GM12878 (cell line): ENCODE measurements at regions not wholly inside any gene's neighbourhood (a gene's known extent, or its start where the extent isn't known, plus 50 kb on each side); places are given as distances from the start of the nearest gene placed in this dataset.
"Not testable (repeated sequence)": the region's sequence is repeated elsewhere in the genome, so short reads cannot be mapped to it uniquely, and the experiment has no call there.

Experiments
- ATAC-seq: fragments of 200-7000 bp; cut with Tn5 transposase; 3 replicates; pipeline ENCODE4 v1.9.1; 2020; ENCODE audit warnings: mild to moderate bottlenecking, moderate library complexity
- BruUV-seq: library from RNA; stranded (reverse); fragments of 400-500 nt; replicated peaks from 2 replicates; lab custom pipeline; 2021; lab: Mats Ljungman, UMichigan
- CTCF ChIA-PET: fragments of 300-600 bp; sonication (Branson Sonifier 250); formaldehyde crosslinking; extraction: SDS; loops from one replicate; lab custom pipeline; 2021; ENCODE audit warnings: inconsistent platforms; lab: Yijun Ruan, JAX
- POLR2A ChIA-PET: fragments of 350-600 bp; formaldehyde crosslinking; extraction: SDS; loops from one replicate; lab custom pipeline; 2021; ENCODE audit warnings: inconsistent platforms; lab: Charles Lee
- RAD21 ChIA-PET: fragments of 300-600 bp; sonication (Branson Sonifier 250); formaldehyde crosslinking; loops from one replicate; lab custom pipeline; 2023; ENCODE audit warnings: antibody characterized with exemption; ENCODE audit not compliant: unreplicated experiment; lab: Charles Lee
- SMC1A ChIA-PET: fragments of 300-600 bp; sonication (Branson Sonifier 250); formaldehyde crosslinking; loops from one replicate; lab custom pipeline; 2023; ENCODE audit not compliant: unreplicated experiment, uncharacterized antibody; lab: Charles Lee
- DNase-seq: peaks from one replicate; pipeline ENCODE4 v3.0.0-alpha.2; 2011; ENCODE audit warnings: low read depth, low spot score
- FAIRE-seq: peaks from 3 replicates; lab custom pipeline; 2011; peaks lifted over from hg19 to GRCh38; lab: Jason Lieb, UNC
- H2AFZ ChIP-seq: 2 replicates; pipeline ENCODE4 v1.6.0; 2011; ENCODE audit warnings: low read depth, low read length, control low read depth; ENCODE audit not compliant: control insufficient read depth
- H3K27ac ChIP-seq: 2 replicates; pipeline ENCODE4 v1.5.1; 2011; ENCODE audit warnings: control low read depth; ENCODE audit not compliant: control insufficient read depth, insufficient read depth
- H3K27me3 ChIP-seq, 2 experiments: replicated peaks in 1 of 2; 2 replicates each; pipeline versions ENCODE4 v1.6.0 to v1.6.1; 2011; ENCODE audit warnings: low read length in 1 of 2; ENCODE audit not compliant: control insufficient read depth in 2 of 2, insufficient read depth in 2 of 2
- H3K36me3 ChIP-seq, 2 experiments: 2 replicates each; pipeline ENCODE4 v1.5.1; 2011; ENCODE audit warnings: low read length in 1 of 2; ENCODE audit not compliant: control insufficient read depth in 2 of 2, insufficient read depth in 2 of 2
- H3K4me1 ChIP-seq: 2 replicates; pipeline ENCODE4 v1.6.1; 2011; ENCODE audit warnings: mild to moderate bottlenecking, low read length, moderate library complexity, mixed read lengths; ENCODE audit not compliant: control insufficient read depth, insufficient read depth
- H3K4me2 ChIP-seq: 2 replicates; pipeline ENCODE4 v1.6.0; 2011; ENCODE audit warnings: control low read depth; ENCODE audit not compliant: control insufficient read depth, insufficient read depth
- H3K4me3 ChIP-seq: fragments of 200-600 bp; sonication (generic); 2 replicates; pipeline ENCODE4 v1.5.1; 2016
- H3K79me2 ChIP-seq: 2 replicates; pipeline ENCODE4 v1.6.0; 2011; ENCODE audit warnings: low read length; ENCODE audit not compliant: control insufficient read depth, insufficient read depth
- H3K9ac ChIP-seq: 2 replicates; pipeline ENCODE4 v1.8.0; 2011; ENCODE audit warnings: low read length, control low read depth, mixed read lengths; ENCODE audit not compliant: control insufficient read depth, insufficient read depth
- H3K9me3 ChIP-seq: replicated peaks from 3 replicates; pipeline ENCODE4 v1.5.1; 2011; ENCODE audit warnings: mild to moderate bottlenecking, low read length; ENCODE audit not compliant: control insufficient read depth, insufficient read depth
- H4K20me1 ChIP-seq: 2 replicates; pipeline ENCODE4 v1.6.0; 2011; ENCODE audit not compliant: control insufficient read depth, insufficient read depth
- CBFB ChIP-seq: IDR thresholded peaks from 2 replicates; pipeline ENCODE4 v1.6.1; 2016; ENCODE audit warnings: antibody characterized with exemption, low read depth
- CREM ChIP-seq: IDR thresholded peaks from 2 replicates; pipeline ENCODE4 v1.6.1; 2014; ENCODE audit warnings: antibody characterized with exemption, low read depth
- MTA3 ChIP-seq: IDR thresholded peaks from 2 replicates; pipeline ENCODE4 v1.6.1; 2012; ENCODE audit warnings: low read length, inconsistent platforms, borderline replicate concordance
- PML ChIP-seq: IDR thresholded peaks from 2 replicates; pipeline ENCODE4 v1.6.1; 2012; ENCODE audit warnings: low read length, inconsistent platforms
- POLR2A ChIP-seq: IDR thresholded peaks from 2 replicates; pipeline ENCODE4 v1.6.1; 2011; ENCODE audit warnings: low read depth, mild to moderate bottlenecking, low read length
- POLR2AphosphoS5 ChIP-seq: IDR thresholded peaks from 2 replicates; pipeline ENCODE4 v1.6.1; 2011; ENCODE audit warnings: mild to moderate bottlenecking, low read length, inconsistent platforms
- POU2F2 ChIP-seq: IDR thresholded peaks from 3 replicates; pipeline ENCODE4 v1.6.1; 2011; ENCODE audit warnings: low read depth, mild to moderate bottlenecking, low read length, borderline replicate concordance
- RUNX3 ChIP-seq: IDR thresholded peaks from 2 replicates; pipeline ENCODE4 v1.6.1; 2012; ENCODE audit warnings: low read length, inconsistent platforms
- SMAD5 ChIP-seq: IDR thresholded peaks from 2 replicates; pipeline ENCODE4 v1.6.1; 2016; ENCODE audit warnings: antibody characterized with exemption, low read depth
- TCF12 ChIP-seq: IDR thresholded peaks from 2 replicates; pipeline ENCODE4 v1.6.1; 2011; ENCODE audit warnings: low read depth, mild to moderate bottlenecking, low read length
- TCF3 ChIP-seq: IDR thresholded peaks from 2 replicates; pipeline ENCODE4 v1.6.1; 2012; ENCODE audit warnings: low read depth, mild to moderate bottlenecking, low read length, borderline replicate concordance; ENCODE audit not compliant: insufficient read depth
- ZBED1 ChIP-seq: IDR thresholded peaks from 2 replicates; pipeline ENCODE4 v1.6.1; 2016; ENCODE audit warnings: borderline replicate concordance
- WGBS: methylation state at CpG from one replicate; pipeline ENCODE4 v1.1.6; 2016; ENCODE audit warnings: low lambda C conversion rate; ENCODE audit not compliant: insufficient replicate concordance, insufficient coverage; ENCODE audit errors: missing lambda C conversion rate; 5-methylcytosine and 5-hydroxymethylcytosine counted together
- in situ Hi-C: fragments of 300-500 bp; cut with MboI; formaldehyde crosslinking; loops from 9 replicates; pipeline ENCODE4 v1.14.3; 2018; ENCODE audit warnings: mixed read lengths
- intact Hi-C: fragments of 100-400 bp; cut with micrococcal nuclease; formaldehyde crosslinking; loops from one replicate; pipeline ENCODE4 v1.14.2; 2022; ENCODE audit not compliant: unreplicated experiment

GRCh38 chr1:146409817-146410441, 181.1 kb upstream of the NOTCH2NLA start:
- not testable (repeated sequence) for H3K27ac ChIP-seq, BruUV-seq

GRCh38 chr1:146409116-146409801, 180.4 kb upstream of the NOTCH2NLA start:
- H3K27ac ChIP-seq, DNase-seq, SMC1A ChIA-PET, BruUV-seq, RAD21 ChIA-PET, CTCF ChIA-PET, H3K4me3 ChIP-seq, FAIRE-seq, H4K20me1 ChIP-seq, H3K79me2 ChIP-seq, H3K4me2 ChIP-seq, H3K9me3 ChIP-seq, H3K9ac ChIP-seq, H3K4me1 ChIP-seq, H2AFZ ChIP-seq, in situ Hi-C loops, H3K27me3 ChIP-seq, H3K36me3 ChIP-seq, intact Hi-C loops, POLR2A ChIA-PET: not testable (repeated sequence)
- peak; percentile 60 for ATAC-seq
- 44% methylated on average over 6 of the region's 24 CpGs for WGBS

More at GRCh38 chr1:146409817-146410441, 181.1 kb upstream of the NOTCH2NLA start:
- H4K20me1 ChIP-seq, in situ Hi-C loops, intact Hi-C loops, SMC1A ChIA-PET, DNase-seq, H3K79me2 ChIP-seq, H3K9me3 ChIP-seq, H3K4me1 ChIP-seq, FAIRE-seq, CTCF ChIA-PET, H3K4me2 ChIP-seq, H2AFZ ChIP-seq, H3K4me3 ChIP-seq, H3K27me3 ChIP-seq, RAD21 ChIA-PET, H3K9ac ChIP-seq, H3K36me3 ChIP-seq, POLR2A ChIA-PET: not testable (repeated sequence)
- peak; percentile 40; the same call in 1 of the 2 replicates for TF ChIP-seq CREM
- TF ChIP-seq TCF3: peak; percentile 72; the same call in 1 of the 2 replicates
- peak; percentile 99 for TF ChIP-seq ZBED1
- peak; percentile 96 for TF ChIP-seq PML
- peak; percentile 33 for TF ChIP-seq RUNX3
- TF ChIP-seq POU2F2: peak; percentile 64; the same call in 1 of the 3 replicates
- peak; percentile 89 for TF ChIP-seq POLR2AphosphoS5
- TF ChIP-seq TCF12: peak; percentile 62; the same call in 1 of the 2 replicates
- peak; percentile 91 for TF ChIP-seq CBFB
- TF ChIP-seq SMAD5: peak; percentile 97; the same call in 1 of the 2 replicates
- TF ChIP-seq MTA3: peak; percentile 92
- peak; percentile 62; the same call in 1 of the 2 replicates for TF ChIP-seq POLR2A
- WGBS: 36% methylated on average over 11 of the region's 26 CpGs
- peak; percentile 40 for ATAC-seq
